NCI-H1092 (cell line): ENCODE measurements at regions not wholly inside any gene's neighbourhood (a gene's known extent, or its start where the extent isn't known, plus 50 kb on each side); places are given as distances from the start of the nearest gene placed in this dataset.

Source experiments
- DNase-seq: peaks from one replicate; lab custom pipeline; 2025; lab: John Stamatoyannopoulos, UW

DNA sequence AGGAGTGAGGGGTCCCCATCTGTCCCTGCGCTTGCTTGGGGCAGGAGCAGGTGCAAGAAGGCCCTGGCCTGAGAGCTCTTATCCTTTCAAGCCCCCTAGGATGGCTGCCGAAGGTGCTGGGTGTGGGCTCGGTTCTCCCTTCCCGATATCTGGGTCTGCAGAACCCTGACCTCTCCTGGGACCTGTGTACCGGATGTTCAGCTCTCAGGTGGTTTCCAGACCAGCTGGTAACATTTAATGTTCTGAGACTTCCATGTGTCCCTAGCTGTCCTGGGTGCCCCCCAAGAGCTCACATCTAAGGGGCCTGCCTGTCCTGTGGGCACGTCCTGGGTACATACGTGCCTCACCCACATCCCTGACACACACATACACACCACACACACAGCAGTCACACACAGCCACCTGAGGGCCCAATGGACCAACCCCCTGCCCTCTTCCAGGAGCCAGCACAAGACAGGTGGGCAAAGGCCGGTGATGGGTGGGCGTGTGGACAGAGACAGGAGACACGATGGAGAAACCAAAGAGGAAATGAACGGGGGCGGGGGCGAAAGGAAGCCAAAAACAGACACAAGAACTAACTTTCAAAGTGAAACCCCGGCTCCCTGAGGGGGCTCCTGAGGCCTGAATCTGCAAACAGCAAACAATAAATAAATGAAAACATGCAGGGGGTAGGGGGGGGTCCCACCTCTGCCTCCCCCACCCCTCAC lies 124.3 kb downstream of the PTPRS start:
- no peak for DNase-seq

DNA sequence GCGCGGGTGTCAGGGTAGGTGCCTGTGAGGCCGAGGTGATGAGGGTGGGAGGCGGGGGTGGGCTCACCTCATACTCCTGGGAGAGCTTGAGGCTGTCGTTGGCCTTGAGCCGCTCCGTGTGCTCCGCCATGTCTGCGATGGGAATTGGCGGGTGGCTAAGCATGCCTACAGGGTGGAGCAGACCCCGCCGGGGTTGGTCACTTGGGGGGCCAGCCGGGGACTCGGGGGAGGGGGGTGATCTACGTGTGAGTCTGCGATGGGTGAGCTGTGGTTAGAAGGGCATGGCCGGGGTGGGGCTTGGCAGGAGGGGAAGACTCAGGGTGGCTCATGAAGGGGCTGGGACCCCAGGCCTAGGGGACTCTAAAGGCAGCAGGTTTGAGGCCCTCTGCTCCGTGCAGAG lies 125.2 kb downstream of the PTPRS start:
- no peak for DNase-seq

- no peak for DNase-seq
Measured at GRCh38 chr19:5214902-5215301, 125.7 kb downstream of the PTPRS start.

GRCh38 chr19:5214371-5214770 lies 126.2 kb downstream of the PTPRS start:
- DNase-seq: no peak

DNA sequence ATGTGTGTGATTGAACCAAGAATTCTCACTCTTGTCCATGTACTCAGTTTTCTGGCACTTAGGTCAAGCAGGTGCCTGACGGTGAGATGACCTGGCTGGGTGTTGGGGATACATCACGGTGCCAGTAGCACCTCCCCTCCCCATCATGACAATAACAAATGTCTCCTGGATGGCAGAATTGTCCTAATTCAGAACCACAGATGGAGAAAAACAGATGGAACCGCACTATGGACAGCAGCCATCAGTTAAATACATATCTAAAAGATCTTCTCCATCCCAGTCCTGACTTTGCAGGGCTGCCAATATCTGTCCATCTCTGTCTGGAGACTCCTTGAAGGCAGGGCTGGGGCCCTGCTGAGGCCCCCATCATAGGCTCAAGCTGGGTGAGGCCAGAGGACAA lies 126.9 kb downstream of the PTPRS start:
- no peak for DNase-seq

- DNase-seq: no peak
Measured at GRCh38 chr19:5212101-5212500, 128.5 kb downstream of the PTPRS start.

DNA sequence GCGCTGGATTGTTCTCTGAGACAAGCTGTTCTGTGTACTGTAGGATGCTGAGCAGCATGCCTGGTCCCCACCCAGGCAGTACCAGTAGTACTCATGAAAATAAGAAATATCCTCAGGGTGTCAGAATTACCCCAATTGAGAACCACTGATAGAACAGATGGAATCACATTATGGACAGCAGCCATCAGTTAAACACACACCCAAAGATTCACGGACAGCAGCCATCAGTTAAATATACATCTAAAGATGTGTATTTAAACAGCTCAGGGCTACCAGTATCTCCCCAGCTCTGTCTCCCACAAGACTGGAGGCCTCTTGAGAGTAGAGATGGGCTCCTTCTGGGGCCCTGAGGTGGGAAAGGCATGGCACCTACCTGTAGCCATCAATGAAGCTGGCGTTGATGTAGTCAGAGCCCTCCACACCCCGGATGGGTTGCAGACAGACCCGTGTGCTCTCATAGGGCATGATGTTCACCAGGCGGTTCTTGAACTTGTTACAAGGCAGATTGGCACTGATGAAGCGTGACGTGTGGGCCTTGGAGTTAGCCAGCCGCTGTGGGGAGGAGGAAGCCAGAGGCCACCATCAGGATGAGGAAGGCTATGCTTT lies 129.3 kb downstream of the PTPRS start:
- DNase-seq: no peak

DNA sequence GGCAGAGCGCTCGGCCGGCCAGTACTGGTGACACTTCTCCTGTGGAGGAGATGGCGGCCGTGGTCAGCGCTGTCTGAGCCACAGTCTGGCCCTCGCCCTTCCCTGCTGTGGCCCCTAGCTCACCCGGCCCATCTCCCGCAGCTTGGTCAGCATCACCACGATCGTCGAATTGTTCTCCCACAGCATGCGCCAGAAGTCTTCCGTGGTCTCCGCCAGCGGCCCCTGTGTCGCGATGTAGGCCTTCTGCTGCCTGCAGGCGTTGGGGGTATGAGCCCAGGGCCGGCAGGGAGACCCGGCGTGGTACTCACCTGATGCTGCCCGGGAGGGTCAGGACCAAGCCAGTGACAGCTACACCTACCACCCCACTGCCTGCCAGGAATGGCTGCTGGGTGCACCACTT lies 130.1 kb downstream of the PTPRS start:
- DNase-seq: no peak

DNA sequence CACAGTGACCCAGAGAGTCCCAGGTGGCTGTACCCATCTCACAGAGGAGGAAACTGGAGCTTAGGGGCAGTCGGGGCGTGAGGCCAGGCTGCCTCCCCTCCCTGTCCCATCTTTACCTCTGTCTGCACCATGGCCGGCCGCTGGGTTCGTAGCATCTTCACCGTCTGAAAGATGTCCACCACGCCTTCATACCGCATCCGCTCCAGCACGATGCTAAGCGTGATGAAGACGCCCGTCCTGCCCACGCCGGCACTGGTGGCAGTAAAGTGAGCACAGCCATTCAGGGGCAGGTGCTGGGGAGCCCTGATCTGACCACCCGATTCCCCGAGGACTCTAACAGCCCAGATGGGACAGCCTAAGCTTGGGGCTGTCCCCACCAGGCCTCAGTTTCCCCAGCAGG lies 132.8 kb downstream of the PTPRS start:
- DNase-seq: no peak

DNA sequence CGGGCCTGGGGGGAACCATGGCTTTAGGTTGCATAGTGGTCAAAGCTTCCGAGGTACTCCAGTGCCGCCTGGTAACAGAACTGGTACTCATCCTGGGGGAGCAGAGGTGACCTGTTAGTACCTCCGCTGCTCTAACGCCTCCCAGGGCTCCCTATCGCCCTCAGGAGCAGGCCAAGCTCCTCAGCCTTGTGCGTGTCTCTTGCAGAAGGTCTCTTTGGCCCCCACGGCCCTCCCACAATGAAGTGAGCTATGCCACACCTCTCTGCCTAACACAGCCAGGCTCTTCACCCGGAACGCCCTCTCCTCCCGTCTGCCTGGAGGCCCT lies 133.9 kb downstream of the PTPRS start:
- no peak for DNase-seq

DNA sequence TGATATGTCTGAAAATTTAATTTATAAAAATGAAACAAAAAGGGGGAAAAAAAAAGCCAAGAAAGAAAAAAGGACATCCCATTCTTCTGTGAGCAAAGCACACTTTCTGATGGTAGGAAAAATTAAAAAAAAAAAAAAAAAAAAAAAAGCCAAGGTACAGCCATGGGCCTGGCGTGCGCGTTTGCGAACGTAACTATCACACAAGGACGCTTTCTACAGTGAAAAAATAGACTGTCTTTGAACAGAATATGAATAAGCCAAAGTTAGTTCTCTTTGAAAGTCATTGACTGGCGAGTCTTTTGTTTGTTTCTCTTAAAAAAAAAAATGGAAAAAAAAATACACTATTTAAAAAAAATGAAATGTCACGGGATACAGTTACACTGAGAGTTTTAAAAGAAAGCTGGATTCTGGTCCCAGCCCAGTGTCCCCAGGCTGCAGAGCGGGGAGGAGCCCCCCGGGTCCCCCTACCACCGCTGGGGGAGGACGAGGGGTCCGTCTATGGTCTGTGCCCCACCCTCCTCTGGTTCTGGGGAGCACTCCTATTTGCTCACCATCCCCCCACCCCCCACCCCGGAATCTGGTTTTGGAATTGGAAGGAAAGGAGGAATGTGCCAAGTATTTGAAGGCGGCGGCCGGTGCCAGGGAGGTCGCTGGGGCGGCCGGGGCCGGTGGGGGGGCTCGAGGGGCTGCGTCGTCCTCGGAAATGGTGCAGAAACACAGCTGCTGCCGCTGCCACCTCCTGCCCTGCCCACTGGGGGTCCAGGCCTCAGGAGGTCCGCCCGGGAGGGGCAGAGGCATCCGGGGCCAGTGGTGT lies 134.5 kb downstream of the PTPRS start:
- no peak for DNase-seq

DNA sequence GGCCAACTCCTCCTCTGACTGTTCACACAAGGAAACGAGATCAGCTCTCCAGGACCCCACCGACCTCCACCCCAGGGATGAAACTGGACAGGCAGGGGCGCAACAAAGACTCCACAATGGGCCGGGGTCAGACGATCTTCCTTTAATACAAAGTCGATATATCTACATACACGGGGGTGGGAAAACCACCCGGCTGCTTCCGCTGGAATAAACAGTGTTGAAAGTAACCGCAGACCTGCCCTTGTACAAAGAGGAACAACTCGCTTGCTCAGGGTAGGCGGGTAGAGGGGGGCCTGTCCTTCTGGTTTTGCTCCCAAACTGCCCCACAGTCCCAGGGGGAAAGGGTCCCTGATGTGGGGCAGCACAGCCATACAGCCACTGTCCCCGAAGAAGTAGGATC lies 135.2 kb downstream of the PTPRS start:
- no peak for DNase-seq

DNA sequence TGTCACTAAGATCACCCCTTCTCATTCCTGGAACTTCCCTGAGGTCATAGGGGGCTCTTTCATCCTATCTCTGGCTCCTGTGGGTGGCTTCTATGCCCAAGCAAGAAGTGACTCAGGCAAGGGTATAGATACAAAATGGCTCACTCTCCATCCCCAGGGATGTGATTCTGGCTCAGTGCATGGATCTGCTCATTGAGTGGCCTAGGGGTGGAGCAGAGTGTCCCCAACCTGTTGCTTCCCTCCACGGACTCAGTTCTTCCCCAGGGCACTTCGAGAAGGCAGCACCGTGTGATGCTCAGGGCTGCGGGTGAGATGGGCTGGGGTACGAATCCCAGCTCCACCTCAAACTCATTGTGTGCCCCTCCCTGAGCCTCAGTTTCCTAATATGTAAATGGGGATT lies 136.4 kb downstream of the PTPRS start:
- DNase-seq: no peak
